Body of pancreas (tissue), 4 donors: ENCODE measurements at regions not wholly inside any gene's neighbourhood (a gene's known extent, or its start where the extent isn't known, plus 50 kb on each side); places are given as distances from the start of the nearest gene placed in this dataset.
"Not testable (repeated sequence)": the region's sequence is repeated elsewhere in the genome, so short reads cannot be mapped to it uniquely, and the experiment has no call there.

Experiments
- ATAC-seq: fragments of 150-250 bp; one replicate; pipeline ENCODE4 v1.9.1; 2016
- DNase-seq, 4 donors: peaks; one replicate each; pipeline ENCODE4 v3.0.0-alpha.2; 2019
- H3K27ac ChIP-seq, 4 donors: fragments of 200-600 bp; sonication (generic); 1 replicate in 3 of 4; 2 replicates in 1 of 4; pipeline versions ENCODE4 v1.5.1 to v1.6.1; 2016 to 2019; ENCODE audit warnings: mild to moderate bottlenecking in 1 of 4, mixed read lengths in 1 of 4, moderate library complexity in 1 of 4
- H3K27me3 ChIP-seq, 2 donors: fragments of 200-600 bp; sonication (generic); one replicate each; pipeline ENCODE4 v1.6.0; 2016; ENCODE audit warnings: mild to moderate bottlenecking in 1 of 2
- H3K36me3 ChIP-seq, 2 donors: fragments of 200-600 bp; sonication (generic); replicated peaks in 1 of 2; 2 replicates each; pipeline ENCODE4 v1.5.1; 2016; ENCODE audit warnings: low read depth in 2 of 2; ENCODE audit not compliant: insufficient read depth in 1 of 2
- H3K4me1 ChIP-seq: fragments of 200-600 bp; sonication (generic); one replicate; pipeline ENCODE4 v1.6.0; 2016
- H3K4me3 ChIP-seq, 2 donors: fragments of 200-600 bp; sonication (generic); 1 replicate in 1 of 2; 2 replicates in 1 of 2; pipeline ENCODE4 v1.5.1; 2016 to 2019
- H3K9me3 ChIP-seq, 3 donors: fragments of 200-600 bp; sonication (generic); 1 replicate in 2 of 3; 2 replicates in 1 of 3; pipeline ENCODE4 v1.5.1; 2016
- POLR2A ChIP-seq, 3 donors: fragments of 450-650 bp; IDR thresholded peaks; one replicate each; pipeline ENCODE4 v1.6.1; 2016; ENCODE audit warnings: antibody characterized with exemption in 3 of 3, mild to moderate bottlenecking in 2 of 3
- WGBS, 2 donors: methylation state at CpG; one replicate each; pipeline ENCODE4 v1.1.5; 2017; 5-methylcytosine and 5-hydroxymethylcytosine counted together
- intact Hi-C: fragments of 100-400 bp; cut with DNase I; formaldehyde crosslinking; loops from one replicate; pipeline ENCODE4 v1.15.1; 2023
- TF ChIP-seq, protein P1 (sequence below), 7 experiments: fragments of 450-650 bp in 4 of 7; fragments of 200-600 bp in 3 of 7; sonication (generic) in 3 of 7; IDR thresholded peaks; one replicate each; pipeline ENCODE4 v1.5.1; 2016 to 2019; ENCODE audit warnings: antibody characterized with exemption in 7 of 7

- no peak for DNase-seq
- Histone ChIP-seq H3K27ac (no peak overlapping the region), H3K27me3 (no peaks in the 10 kb centered on the region), H3K4me1 (no peaks in the 10 kb centered on the region), H3K36me3 (no peaks in the 10 kb centered on the region), H3K4me3 (no peak overlapping the region), H3K9me3 (no peaks in the 10 kb centered on the region)
- TF ChIP-seq, protein P1, sequence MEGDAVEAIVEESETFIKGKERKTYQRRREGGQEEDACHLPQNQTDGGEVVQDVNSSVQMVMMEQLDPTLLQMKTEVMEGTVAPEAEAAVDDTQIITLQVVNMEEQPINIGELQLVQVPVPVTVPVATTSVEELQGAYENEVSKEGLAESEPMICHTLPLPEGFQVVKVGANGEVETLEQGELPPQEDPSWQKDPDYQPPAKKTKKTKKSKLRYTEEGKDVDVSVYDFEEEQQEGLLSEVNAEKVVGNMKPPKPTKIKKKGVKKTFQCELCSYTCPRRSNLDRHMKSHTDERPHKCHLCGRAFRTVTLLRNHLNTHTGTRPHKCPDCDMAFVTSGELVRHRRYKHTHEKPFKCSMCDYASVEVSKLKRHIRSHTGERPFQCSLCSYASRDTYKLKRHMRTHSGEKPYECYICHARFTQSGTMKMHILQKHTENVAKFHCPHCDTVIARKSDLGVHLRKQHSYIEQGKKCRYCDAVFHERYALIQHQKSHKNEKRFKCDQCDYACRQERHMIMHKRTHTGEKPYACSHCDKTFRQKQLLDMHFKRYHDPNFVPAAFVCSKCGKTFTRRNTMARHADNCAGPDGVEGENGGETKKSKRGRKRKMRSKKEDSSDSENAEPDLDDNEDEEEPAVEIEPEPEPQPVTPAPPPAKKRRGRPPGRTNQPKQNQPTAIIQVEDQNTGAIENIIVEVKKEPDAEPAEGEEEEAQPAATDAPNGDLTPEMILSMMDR (IDR thresholded peaks at IDR 0.05) = no peak
- no peak for TF ChIP-seq POLR2A (IDR thresholded peaks at IDR 0.05)
- intact Hi-C loops = no loop called here
- 78% methylated on average over 12 of the region's 12 CpGs for WGBS, 2 donors
- no peak for ATAC-seq
These were observed 1206.5 kb upstream of the PABPC4L start for GRCh38 chr4:135408109-135408508.

- H3K4me3 ChIP-seq, H3K4me1 ChIP-seq, H3K36me3 ChIP-seq, intact Hi-C loops, H3K27me3 ChIP-seq, H3K27ac ChIP-seq, ATAC-seq, H3K9me3 ChIP-seq, DNase-seq: not testable (repeated sequence)
- 93 to 97% methylated on average over 6 to 19 of the region's 22 CpGs for WGBS, 2 donors
These were observed 1205.0 kb upstream of the PABPC4L start for GRCh38 chr4:135406597-135406996.

- TF ChIP-seq POLR2A (IDR thresholded peaks at IDR 0.05) = no peak
- TF ChIP-seq, protein P1 (IDR thresholded peaks at IDR 0.05) = no peak
- intact Hi-C loops = no loop called here
- Histone ChIP-seq H3K27me3 (no peaks in the 10 kb centered on the region), H3K4me3 (no peak overlapping the region), H3K27ac (no peak overlapping the region), H3K36me3 (no peaks in the 10 kb centered on the region), H3K4me1 (no peaks in the 10 kb centered on the region), H3K9me3 (no peaks in the 10 kb centered on the region)
- 66 to 72% methylated on average over 10 of the region's 10 CpGs for WGBS, 2 donors
- DNase-seq (no peak), ATAC-seq (no peak)
These were observed 1184.4 kb upstream of the PABPC4L start for GRCh38 chr4:135385830-135386581.

DNA sequence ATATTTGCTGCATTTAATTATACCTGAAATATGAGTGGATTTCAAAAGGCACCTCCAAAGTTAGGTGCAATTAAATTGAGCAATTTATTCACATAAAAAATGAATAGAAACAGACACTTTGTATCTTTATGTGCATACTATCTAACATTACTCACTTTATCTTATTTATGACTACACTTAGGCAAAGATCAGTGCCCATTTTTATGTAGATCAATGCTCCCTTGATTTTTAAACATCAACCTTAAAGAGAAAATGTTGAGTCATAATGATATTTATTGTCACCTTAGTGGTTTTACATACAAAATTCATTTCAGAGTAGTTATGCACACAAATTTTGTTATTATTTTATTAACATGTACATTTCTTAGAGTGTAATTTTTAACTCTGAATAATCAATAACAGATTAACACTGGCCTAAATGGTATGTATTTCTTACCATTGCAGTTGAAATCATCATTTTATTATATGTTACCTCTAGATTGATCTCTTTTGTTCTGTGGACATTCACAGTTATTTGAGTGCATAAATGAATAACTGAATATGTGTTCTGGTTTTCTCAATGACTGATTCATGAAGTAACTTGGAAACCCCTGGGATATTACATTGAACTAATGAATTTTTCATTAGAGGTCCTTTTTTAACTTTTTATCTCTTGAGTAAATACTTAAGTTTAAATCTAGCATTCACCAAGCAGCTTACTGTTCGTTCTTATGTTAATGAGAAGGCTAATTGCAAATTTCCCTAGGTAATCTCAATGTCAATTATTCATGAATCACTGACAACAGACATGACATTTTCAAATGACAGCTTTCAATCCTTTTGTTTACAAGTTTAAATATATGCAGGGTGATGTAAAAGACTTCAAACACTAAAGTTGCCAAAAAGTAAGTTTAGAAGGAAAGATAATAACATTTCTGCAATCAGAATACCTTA is 1182.0 kb upstream of the PABPC4L start:
- no peaks in the 10 kb centered on the region for H3K4me1 ChIP-seq
- no peaks in the 10 kb centered on the region for H3K9me3 ChIP-seq
- intact Hi-C loops = no loop called here
- H3K4me3 ChIP-seq = no peak overlapping the region
- no peaks in the 10 kb centered on the region for H3K36me3 ChIP-seq
- DNase-seq = no peak
- ATAC-seq = no peak
- WGBS, 2 donors = 13 to 19% methylated on average over 1 of the region's 1 CpG
- no peaks in the 10 kb centered on the region for H3K27me3 ChIP-seq
- no peak overlapping the region for H3K27ac ChIP-seq
- TF ChIP-seq, protein P1 (IDR thresholded peaks at IDR 0.05) = no peak
- no peak for TF ChIP-seq POLR2A (IDR thresholded peaks at IDR 0.05)

DNA sequence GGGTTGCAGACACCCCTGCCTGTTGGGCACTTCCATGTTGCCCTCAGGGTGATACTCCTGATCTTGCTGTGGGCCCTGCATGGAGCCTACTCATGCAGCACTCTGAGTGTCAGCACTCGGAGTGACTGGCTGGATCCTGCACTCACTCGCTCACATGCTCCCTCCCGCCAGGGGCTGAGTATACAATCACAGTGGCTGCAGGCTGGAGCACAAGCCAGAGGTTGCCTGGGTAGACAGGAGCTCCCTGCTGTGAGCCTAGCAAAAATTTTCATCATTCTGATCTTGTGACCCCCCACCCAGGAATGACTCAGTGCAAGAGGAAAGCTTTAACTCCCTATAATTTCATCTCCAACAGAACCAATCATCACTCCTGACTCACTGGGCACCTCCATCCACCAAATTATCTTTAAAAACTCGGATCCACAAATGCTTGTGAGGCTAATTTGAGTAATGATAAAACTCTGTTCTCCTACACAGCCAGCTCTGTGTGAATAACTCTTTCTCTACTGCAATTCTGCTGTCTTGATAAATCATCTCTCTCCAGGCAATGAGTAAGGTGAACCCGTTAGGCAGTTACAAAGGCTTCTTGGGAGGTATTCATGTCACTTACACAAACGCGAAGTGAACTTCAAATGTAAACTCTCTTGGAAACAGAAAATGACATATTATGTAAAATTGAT is 1180.8 kb upstream of the PABPC4L start:
- DNase-seq (no peak), ATAC-seq (no peak)
- no peaks in the 10 kb centered on the region for H3K9me3 ChIP-seq
- intact Hi-C loops = no loop called here
- no peaks in the 10 kb centered on the region for H3K27me3 ChIP-seq
- H3K27ac ChIP-seq = no peak overlapping the region
- no peaks in the 10 kb centered on the region for H3K4me1 ChIP-seq
- H3K4me3 ChIP-seq = no peak overlapping the region
- 47 to 54% methylated on average over 4 to 7 of the region's 7 CpGs for WGBS, 2 donors
- no peaks in the 10 kb centered on the region for H3K36me3 ChIP-seq
- TF ChIP-seq, protein P1 (IDR thresholded peaks at IDR 0.05) = no peak
- TF ChIP-seq POLR2A (IDR thresholded peaks at IDR 0.05) = no peak
